NT2/D1 (cell line): ENCODE measurements at regions not wholly inside any gene's neighbourhood (a gene's known extent, or its start where the extent isn't known, plus 50 kb on each side); places are given as distances from the start of the nearest gene placed in this dataset.

Source experiments
- DNase-seq: peaks from one replicate; pipeline ENCODE4 v3.0.0-alpha.2; 2011; ENCODE audit warnings: low read depth, low spot score
- H3K27me3 ChIP-seq: 2 replicates; pipeline ENCODE4 v1.6.0; 2011; ENCODE audit warnings: mild to moderate bottlenecking; ENCODE audit not compliant: insufficient read length, insufficient read depth
- H3K36me3 ChIP-seq: 2 replicates; pipeline ENCODE4 v1.6.1; 2011; ENCODE audit warnings: mild to moderate bottlenecking, low read length, mixed read lengths; ENCODE audit not compliant: insufficient read depth, insufficient read length
- H3K4me1 ChIP-seq: 2 replicates; pipeline ENCODE4 v1.5.1; 2011; ENCODE audit not compliant: insufficient read depth, insufficient read length
- H3K4me3 ChIP-seq: 2 replicates; pipeline ENCODE4 v1.5.1; 2011; ENCODE audit warnings: low read depth; ENCODE audit not compliant: insufficient read length
- H3K9ac ChIP-seq: 2 replicates; pipeline ENCODE4 v1.6.0; 2011; ENCODE audit warnings: low read depth; ENCODE audit not compliant: insufficient read length
- H3K9me3 ChIP-seq: 2 replicates; pipeline ENCODE4 v1.5.1; 2011; ENCODE audit warnings: mild to moderate bottlenecking, low read length; ENCODE audit not compliant: insufficient read depth
- SUZ12 ChIP-seq: IDR thresholded peaks from 2 replicates; pipeline ENCODE4 v1.6.1; 2011; ENCODE audit not compliant: insufficient read length, insufficient read depth; ENCODE audit errors: extremely low read depth
- YY1 ChIP-seq: IDR thresholded peaks from 2 replicates; pipeline ENCODE4 v1.6.1; 2011; ENCODE audit not compliant: insufficient read length, insufficient read depth
- ZNF274 ChIP-seq: IDR thresholded peaks from 2 replicates; pipeline ENCODE4 v1.6.1; 2011; ENCODE audit warnings: mild to moderate bottlenecking, low read depth, low read length

DNA sequence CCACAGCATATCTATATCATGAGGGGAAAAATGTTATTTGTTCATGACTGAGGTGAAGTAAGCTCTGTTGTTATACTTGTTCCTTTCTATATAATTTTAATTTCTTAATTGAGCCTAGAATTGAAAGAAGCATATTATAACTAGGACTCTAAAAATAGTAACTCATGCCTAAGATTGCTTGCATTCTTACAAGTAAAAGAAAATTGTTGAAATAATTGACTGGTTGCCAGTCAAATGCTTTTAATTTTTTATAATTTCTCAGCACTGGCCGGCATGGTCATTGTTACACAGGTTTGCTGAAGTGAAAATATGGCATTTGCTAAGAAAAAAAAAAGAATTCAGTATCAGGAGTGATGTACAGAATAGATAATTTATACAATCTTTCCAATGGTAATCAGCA lies 104.8 kb downstream of the GASK1B start:
- Histone ChIP-seq H3K4me1 (no peaks in the 10 kb centered on the region), H3K9me3 (no peaks in the 10 kb centered on the region), H3K9ac (no peak overlapping the region), H3K36me3 (no peaks in the 10 kb centered on the region), H3K27me3 (no peaks in the 10 kb centered on the region), H3K4me3 (no peak overlapping the region)
- TF ChIP-seq SUZ12 (no peak), YY1 (no peak), ZNF274 (no peak)
- DNase-seq, result no peak

DNA sequence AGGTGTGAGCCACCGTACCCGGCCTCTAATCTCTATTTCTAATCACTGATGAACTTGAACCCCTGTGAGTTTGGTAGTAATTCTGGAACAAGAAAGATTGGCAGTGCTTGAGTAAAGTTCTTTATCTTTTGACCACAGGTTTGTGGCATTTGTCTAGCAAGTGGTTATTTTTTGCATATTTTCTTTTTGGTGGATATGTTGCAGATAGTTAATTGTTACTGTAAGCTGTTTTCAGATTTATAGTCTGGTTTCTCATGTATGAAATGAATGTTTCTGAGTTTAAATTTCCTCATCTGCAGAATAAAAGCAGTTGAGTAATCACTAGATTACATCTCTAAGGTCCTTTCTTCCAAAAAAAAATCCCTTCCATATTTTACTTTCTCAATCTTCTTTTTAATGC lies 105.2 kb downstream of the GASK1B start:
- Histone ChIP-seq H3K27me3 (no peaks in the 10 kb centered on the region), H3K9ac (no peak overlapping the region), H3K9me3 (no peaks in the 10 kb centered on the region), H3K4me3 (no peak overlapping the region), H3K4me1 (no peaks in the 10 kb centered on the region), H3K36me3 (no peaks in the 10 kb centered on the region)
- DNase-seq, result no peak
- TF ChIP-seq YY1 (no peak), ZNF274 (no peak), SUZ12 (no peak)

DNA sequence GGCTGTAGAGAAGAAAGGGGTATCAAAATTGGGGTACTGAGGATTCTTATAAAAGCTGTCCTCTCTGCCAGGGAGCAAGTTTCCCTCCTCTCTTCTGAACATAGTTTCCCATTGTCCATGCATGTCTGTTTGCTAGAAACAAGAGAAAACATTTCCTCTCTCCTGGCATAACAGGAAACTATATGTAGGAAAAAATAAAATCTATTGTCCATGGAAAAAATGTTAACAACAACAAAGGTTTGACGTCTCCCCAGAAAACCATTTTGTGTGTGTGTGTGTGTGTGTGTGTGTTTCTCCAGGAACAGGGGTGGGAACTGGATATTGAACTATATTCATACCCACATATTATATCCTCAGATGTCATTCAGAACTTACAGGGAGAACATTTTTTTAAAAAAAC lies 107.2 kb downstream of the GASK1B start:
- no peak overlapping the region for H3K9ac ChIP-seq
- no peaks in the 10 kb centered on the region for H3K27me3 ChIP-seq
- DNase-seq, result no peak
- no peaks in the 10 kb centered on the region for H3K4me1 ChIP-seq
- no peak for TF ChIP-seq YY1
- no peak for TF ChIP-seq SUZ12
- no peak for TF ChIP-seq ZNF274
- H3K4me3 ChIP-seq, result no peak overlapping the region
- no peaks in the 10 kb centered on the region for H3K9me3 ChIP-seq
- H3K36me3 ChIP-seq, result no peaks in the 10 kb centered on the region

DNA sequence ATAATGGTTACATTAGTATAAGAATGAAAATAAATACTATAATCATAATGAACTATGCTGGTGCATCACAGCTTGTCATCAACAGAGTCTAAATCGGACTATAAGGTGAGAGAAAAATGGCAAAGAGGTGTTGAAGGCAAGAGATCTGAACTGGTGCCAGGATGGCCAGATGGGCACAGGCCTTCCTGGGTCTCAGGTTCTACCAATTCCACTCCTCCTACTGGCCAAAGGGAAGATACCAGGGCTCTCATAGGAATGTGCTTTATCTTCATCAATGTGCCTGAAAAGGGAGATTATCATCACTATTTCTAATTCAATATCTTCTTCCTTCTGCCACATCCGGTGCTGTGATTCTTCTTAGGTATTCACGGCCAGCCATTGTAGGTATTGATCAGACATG lies 107.6 kb downstream of the GASK1B start:
- Histone ChIP-seq H3K9me3 (no peaks in the 10 kb centered on the region), H3K36me3 (no peaks in the 10 kb centered on the region), H3K27me3 (no peaks in the 10 kb centered on the region), H3K4me1 (no peaks in the 10 kb centered on the region), H3K4me3 (no peak overlapping the region), H3K9ac (no peak overlapping the region)
- TF ChIP-seq YY1, result no peak
- no peak for TF ChIP-seq SUZ12
- no peak for TF ChIP-seq ZNF274
- DNase-seq, result no peak

DNA sequence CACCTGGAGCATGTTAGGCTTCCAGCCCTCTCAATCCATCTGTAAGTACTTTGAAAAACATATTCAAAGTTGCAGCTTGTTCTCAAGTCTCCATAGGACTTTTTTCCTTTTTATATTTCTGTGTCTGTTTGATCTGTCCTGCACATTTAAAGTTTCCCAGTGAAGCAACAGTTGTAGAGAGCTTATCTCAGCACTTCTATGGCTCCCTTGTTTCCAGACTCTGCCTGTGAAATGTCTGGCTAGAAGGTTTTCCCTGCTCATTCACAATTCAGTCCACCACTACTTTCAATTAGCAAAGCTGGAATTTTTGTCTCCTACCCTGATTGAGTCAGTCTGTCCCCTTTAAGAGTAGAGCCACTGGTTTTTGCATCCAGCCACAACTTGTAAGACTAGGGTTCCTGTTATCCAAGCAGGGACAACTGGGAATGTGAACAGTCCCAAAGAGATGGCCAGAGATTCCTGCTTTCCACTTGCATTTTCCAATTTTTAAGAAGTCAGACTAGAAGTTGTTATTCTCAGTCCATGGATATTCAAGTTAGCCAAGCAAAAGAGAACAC lies 116.1 kb downstream of the GASK1B start:
- no peaks in the 10 kb centered on the region for H3K27me3 ChIP-seq
- no peaks in the 10 kb centered on the region for H3K36me3 ChIP-seq
- H3K4me1 ChIP-seq, result no peaks in the 10 kb centered on the region
- H3K9ac ChIP-seq, result no peak overlapping the region
- H3K4me3 ChIP-seq, result no peak overlapping the region
- no peak for DNase-seq
- TF ChIP-seq SUZ12 (no peak), ZNF274 (no peak), YY1 (no peak)
- no peaks in the 10 kb centered on the region for H3K9me3 ChIP-seq

DNA sequence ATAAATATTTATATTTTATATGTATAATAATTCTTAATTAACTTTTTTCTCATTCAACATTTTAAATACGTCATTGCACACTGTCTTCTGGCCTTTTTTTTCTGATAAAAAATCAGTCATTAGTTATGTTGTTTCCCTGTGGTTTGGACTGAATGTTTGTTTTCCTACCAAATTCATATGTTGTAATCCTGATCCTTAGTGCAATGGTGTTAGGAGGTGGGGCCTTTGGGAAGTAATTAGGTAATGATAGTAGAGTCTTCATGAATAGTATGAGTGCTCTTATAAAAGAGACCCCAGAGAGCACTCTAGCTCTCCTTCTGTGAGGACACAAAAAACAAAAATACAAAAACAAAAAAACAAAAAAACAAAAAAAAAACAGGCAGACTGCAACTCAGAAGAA lies 117.2 kb downstream of the GASK1B start:
- H3K4me3 ChIP-seq, result no peak overlapping the region
- H3K36me3 ChIP-seq, result no peaks in the 10 kb centered on the region
- H3K9ac ChIP-seq, result no peak overlapping the region
- TF ChIP-seq ZNF274, result no peak
- TF ChIP-seq YY1, result no peak
- no peak for TF ChIP-seq SUZ12
- no peaks in the 10 kb centered on the region for H3K27me3 ChIP-seq
- no peak for DNase-seq
- no peaks in the 10 kb centered on the region for H3K9me3 ChIP-seq
- H3K4me1 ChIP-seq, result no peaks in the 10 kb centered on the region

DNA sequence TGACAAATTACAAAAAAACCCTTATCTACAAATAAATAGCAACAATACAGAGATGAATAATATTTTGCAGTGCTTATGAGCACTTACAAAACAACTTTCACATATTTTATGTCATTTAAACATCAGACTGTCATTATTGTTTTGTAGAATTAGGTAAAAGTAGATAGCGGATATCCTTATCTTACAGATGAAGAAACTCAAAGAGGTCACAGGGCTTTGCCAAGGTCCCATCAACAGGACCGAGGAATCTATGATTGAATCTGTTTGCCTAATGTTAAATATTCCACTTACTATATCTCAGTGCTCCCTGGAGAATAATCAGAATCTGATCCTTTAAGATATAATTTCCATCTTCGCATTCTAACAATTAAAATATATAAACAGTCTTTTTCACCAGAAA lies 119.0 kb downstream of the GASK1B start:
- DNase-seq, result no peak
- Histone ChIP-seq H3K36me3 (no peaks in the 10 kb centered on the region), H3K9me3 (no peaks in the 10 kb centered on the region), H3K4me1 (no peaks in the 10 kb centered on the region), H3K27me3 (no peaks in the 10 kb centered on the region), H3K9ac (no peak overlapping the region), H3K4me3 (no peak overlapping the region)
- no peak for TF ChIP-seq ZNF274
- no peak for TF ChIP-seq SUZ12
- no peak for TF ChIP-seq YY1
